GM21360 (cell line): ENCODE measurements at regions not wholly inside any gene's neighbourhood (a gene's known extent, or its start where the extent isn't known, plus 50 kb on each side); places are given as distances from the start of the nearest gene placed in this dataset.
"Not testable (repeated sequence)": the region's sequence is repeated elsewhere in the genome, so short reads cannot be mapped to it uniquely, and the experiment has no call there.

Source experiments
- ATAC-seq: cut with Tn5 transposase; IDR thresholded peaks from one replicate; pipeline ENCODE4 v1.9.1; 2021; ENCODE audit warnings: mild to moderate bottlenecking, moderate library complexity; ENCODE audit not compliant: unreplicated experiment

GRCh38 chr4:155592179-155592937 is 74.3 kb upstream of the GUCY1A1 start:
- ATAC-seq = no peak

DNA sequence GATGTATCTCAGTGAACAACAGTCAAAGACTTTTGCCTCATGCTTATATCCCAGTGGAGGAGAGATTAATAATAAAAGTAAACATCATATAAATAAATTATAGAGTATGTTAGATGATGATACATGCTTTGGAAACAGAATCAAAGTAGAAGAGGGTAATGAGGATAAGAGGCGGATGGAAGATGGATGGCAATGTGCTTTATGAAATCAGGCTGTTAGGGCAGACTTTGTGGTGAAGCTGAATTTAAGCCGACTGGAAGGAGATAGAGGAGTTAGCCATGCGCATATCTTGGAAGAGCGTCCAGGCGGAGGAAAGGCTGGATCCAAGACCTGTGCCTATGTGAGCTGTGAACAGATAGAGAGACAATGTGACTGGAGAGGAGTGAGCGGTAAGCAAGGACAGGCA is 74.9 kb upstream of the GUCY1A1 start:
- ATAC-seq = no peak

DNA sequence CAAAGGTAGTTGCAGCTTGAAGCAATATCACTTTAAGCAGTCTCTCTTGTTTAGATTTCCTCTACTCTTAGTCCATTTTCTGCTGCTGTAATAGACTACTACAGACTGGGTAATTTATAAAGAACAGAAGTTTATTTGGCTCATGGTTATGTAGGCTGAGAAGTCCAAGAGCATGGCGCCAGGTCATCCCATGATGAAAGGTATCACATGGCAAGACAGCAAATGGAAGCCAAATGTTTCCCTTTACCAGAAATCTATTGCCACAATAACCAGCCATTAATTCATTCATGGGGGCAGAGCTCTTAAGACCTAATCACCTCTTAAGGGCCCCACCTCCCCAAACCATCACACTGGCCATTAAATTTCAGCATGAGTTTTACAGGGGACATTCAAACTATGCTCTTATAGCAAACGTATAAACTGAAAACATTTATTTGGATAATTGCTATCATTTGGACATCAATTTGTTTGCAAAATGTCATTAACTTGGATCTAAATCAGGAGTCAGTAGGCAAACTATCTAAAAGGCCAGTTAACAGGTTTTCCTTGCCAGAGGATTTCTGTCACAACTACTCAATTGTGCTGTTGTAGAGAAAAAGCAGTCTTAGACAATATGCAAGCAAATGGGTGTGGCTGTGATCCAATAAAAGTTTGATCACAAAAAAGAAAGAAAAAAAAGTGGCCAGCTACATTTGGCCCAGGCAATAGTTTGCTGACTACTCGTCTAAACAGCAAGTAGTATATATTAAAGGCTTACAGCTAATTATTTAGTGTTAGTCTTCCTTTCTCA is 75.7 kb upstream of the GUCY1A1 start:
- no peak for ATAC-seq

- no peak for ATAC-seq
Observed at GRCh38 chr4:155588437-155588836, 78.2 kb upstream of the GUCY1A1 start.

DNA sequence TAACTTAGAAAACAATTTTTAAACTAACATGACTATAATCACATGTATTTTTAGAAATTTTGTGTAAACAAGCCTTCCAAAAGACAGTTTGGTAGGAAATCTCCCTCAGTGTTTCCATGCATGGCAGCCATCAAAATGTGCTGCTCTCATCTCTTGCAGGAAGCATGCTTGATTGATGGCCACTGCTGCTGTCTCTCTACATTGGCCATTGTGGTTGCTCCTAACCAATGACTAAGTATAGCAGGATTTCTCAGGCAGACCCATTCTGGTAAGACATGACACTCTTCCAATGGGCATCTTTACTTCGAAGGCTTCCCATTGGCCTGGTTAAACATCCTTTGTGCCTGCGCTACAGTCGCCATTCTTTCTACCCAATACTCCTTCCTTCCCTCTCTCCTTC is 78.9 kb upstream of the GUCY1A1 start:
- no peak for ATAC-seq

GRCh38 chr4:155582971-155583437 is 83.6 kb upstream of the GUCY1A1 start:
- ATAC-seq = no peak

- ATAC-seq = no peak
Observed at GRCh38 chr4:155582041-155582440, 84.6 kb upstream of the GUCY1A1 start.

- no peak for ATAC-seq
Observed at GRCh38 chr4:155578726-155579370, 87.8 kb upstream of the GUCY1A1 start.

DNA sequence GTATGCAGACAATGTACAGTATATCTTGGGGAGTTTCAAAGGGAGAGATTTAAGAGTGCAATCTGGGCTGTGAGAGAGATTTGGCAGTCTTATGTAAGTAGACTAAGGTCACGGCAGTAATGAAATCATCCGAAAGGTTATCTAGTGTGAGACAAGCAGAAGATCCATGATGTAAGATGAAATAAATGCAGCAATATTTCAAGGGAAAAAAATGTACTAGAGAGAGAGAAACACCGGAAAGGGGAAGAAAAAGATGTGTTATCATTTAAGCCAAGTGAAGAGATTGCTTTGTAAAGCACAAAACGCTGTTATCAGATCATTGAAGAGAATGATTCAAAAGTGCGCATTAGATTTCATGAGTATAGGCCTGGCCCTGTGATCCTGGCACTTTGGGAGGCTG is 88.4 kb upstream of the GUCY1A1 start:
- no peak for ATAC-seq

DNA sequence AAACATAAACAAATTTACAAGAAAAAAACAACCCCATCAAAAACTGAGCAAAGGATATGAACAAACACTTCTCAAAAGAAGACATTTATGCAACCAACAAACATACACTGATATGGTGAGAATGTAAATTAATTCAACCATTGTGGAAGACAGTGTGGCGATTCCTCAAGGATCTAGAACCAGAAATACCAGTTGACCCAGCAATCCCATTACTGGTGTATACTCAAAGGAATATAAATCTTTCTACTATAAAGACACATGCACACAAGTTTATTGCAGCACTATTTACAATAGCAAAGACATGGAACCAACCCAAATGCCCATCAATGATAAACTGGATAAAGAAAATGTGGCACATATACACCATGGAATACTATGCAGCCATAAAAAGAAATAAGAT is 92.3 kb upstream of the GUCY1A1 start:
- not testable (repeated sequence) for ATAC-seq

DNA sequence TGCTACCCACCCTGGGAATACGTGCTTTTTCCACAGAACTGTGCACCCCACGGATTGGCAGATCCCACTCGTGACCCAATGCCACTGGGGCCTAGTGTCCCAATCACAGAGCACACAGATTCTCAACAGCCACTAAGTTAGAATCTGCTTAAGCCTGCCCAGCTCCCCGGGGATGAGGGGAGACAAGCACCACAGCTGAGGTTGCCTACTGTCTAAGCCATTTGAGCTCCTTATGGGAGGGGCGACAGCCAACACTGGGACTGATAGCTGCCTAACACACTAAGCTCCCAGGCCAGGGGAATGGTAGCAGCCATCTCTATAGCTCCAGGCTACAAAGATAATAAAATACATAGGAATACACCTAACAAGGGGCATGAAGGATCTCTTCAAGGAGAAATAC is 93.5 kb upstream of the GUCY1A1 start:
- ATAC-seq = no peak

DNA sequence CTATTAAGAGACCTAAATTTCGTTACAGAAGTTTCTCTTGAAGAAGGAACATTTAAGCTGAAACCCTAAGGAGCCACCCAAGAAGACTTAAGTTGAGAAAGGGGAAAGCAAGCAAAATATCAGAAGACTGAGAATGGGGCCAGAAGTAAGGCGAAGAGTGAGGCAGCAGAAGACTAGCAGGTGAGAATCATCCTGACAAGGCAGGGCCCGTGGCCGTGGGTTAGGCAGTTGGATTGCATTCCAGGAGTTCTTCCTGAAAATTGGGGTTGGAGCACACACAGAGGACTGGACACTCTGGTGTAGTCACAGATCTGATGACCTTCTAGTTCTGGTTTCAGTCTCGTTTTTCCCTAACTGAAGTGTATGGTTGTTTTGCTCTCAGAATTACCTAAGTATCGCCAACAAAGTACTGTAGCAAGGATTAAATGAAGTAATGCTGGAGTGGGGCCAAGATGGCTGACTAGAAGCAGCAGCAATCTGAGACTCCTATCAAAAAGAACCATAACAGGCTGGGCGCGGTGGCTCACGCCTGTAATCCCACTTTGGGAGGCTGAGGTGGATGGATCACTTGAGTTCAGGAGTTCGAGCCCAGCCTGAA is 94.4 kb upstream of the GUCY1A1 start:
- no peak for ATAC-seq

- no peak for ATAC-seq
Observed at GRCh38 chr4:155571184-155571944, 95.3 kb upstream of the GUCY1A1 start.

- ATAC-seq = no peak
Observed at GRCh38 chr4:155570661-155571060, 96.0 kb upstream of the GUCY1A1 start.

DNA sequence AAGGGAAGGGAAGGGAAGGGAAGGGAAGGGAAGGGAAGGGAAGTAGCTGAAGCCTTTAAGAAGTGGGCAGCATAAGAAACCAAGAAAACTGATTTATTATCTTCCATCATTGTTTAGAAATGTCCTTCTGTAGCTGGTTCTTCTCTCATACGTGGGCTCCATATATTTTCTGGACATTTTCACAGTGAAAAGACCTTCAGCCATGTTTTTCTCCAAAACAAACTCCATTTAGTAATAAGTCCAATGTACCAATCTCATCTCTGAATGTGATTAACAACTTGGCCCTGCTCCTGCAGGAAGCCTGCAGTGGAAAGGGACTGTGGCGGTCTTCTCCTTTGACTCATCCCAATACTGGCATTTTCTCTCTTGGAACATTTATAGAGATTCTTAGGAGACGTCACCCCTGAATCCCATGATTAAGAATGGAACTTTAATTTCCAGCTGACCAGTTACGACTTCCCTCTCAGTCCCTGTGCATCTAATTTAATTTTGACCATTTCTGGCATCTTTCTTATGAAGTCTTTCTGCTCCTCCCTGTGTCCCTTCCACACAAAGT is 96.6 kb upstream of the GUCY1A1 start:
- no peak for ATAC-seq

DNA sequence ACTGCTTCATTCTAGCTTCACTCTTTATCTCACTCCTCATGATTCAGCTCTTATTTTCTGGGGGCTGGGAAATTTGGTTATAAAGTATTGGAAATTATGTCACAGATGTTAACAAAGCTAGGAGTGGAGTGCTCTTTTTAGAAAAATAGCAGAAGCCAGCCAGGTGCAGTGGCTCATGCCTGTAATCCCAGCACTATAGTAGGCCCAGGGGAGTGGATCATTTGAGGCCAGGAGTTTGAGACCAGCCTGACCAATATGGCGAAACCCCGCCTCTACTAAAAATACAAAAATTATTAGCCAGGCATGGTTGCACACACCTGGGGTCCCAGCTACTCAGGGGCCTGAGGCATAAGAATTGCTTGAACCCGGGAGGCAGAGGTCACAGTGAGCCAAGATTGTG is 97.2 kb upstream of the GUCY1A1 start:
- ATAC-seq = no peak

- no peak for ATAC-seq
Observed at GRCh38 chr4:155568641-155569220, 97.9 kb upstream of the GUCY1A1 start.

DNA sequence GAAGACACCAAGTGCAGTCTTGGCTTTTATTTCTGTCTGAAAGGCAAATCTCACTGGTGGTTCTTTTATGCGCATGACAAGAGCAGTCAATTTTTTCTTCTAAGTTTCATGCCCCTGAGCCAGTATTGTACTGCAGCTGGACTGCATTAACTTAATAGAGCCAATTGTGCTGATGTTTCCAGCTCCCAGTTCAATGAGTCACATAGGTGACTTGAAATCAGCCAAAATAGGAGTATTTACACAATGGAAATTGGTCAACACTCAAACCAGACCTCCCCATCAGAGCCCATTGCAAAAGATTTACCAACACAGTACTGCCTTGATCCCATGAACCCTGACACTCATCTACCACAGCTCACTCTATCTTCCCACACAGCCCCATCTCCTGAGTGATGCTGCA is 100.3 kb upstream of the GUCY1A1 start:
- ATAC-seq = no peak

DNA sequence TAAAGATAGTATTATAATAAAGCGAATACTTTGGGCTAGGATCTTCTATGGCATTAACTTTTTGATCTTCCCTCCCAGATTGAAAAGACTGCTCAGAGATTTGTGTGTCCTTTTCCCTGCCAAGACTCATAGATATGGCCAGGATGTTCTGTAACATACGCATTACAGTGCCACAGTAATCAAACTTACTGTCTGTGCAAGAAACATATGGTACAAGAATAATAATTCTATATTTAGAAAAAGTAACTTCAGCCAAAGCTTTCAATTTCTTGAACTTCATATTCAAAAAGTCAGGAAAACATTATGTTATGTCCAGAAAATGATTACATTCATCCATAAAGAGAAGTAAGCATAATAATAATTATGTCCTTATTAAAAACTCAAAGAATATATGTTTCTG is 100.9 kb upstream of the GUCY1A1 start:
- no peak for ATAC-seq

DNA sequence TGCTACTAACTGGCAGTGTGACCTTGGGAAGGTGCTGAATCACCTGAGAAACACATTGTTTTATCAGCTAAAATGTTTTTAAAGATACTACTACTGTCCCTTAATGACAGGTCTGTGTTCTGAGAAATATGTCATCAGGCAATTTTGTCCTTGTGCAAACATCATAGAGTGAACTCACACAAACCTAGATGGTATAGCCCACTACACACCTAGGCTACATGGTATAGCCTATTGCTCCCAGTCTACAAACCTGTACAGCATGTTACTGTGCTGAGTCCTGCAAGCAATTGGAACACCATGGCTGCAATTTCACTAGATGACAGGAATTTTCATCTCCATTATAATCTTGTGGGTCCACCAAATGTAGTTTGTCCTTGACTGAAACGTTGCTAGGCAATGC is 101.3 kb upstream of the GUCY1A1 start:
- ATAC-seq = no peak
